ENCODE measurements at regions not wholly inside any gene's neighbourhood (a gene's known extent, or its start where the extent isn't known, plus 50 kb on each side); places are given as distances from the start of the nearest gene placed in this dataset.

- no peak for TF ChIP-seq TEAD4 (IDR thresholded peaks at IDR 0.05)
- TF ChIP-seq TCF12 (IDR thresholded peaks at IDR 0.05; ENCODE audit: low read depth), result no peak
- no peak for TF ChIP-seq RAD21 (IDR thresholded peaks at IDR 0.05; ENCODE audit: low read depth)
- no peak for TF ChIP-seq TAF1 (IDR thresholded peaks at IDR 0.05; ENCODE audit: low read depth)
- no peak for TF ChIP-seq CEBPB (IDR thresholded peaks at IDR 0.05)
- no peak for TF ChIP-seq EGR1 (IDR thresholded peaks at IDR 0.05)
These were observed 176.0 kb downstream of the ACKR3 start for GRCh38 chr2:236745420-236746210.

GRCh38 chr2:236746833-236747232 is 177.2 kb downstream of the ACKR3 start:
- TF ChIP-seq FOXM1 (IDR thresholded peaks at IDR 0.05; ENCODE audit: borderline replicate concordance, low read depth) (no peak), REST (IDR thresholded peaks at IDR 0.05; ENCODE audit: low read depth) (no peak), RAD21 (IDR thresholded peaks at IDR 0.05; ENCODE audit: low read depth) (no peak), TAF1 (IDR thresholded peaks at IDR 0.05; ENCODE audit: low read depth) (no peak)

- TF ChIP-seq CEBPB (IDR thresholded peaks at IDR 0.05) (no peak), CREB1 (IDR thresholded peaks at IDR 0.05; ENCODE audit: low read depth) (no peak)
These were observed 177.8 kb downstream of the ACKR3 start for GRCh38 chr2:236747426-236747825.

GRCh38 chr2:236747925-236748324 is 178.3 kb downstream of the ACKR3 start:
- TF ChIP-seq NFIC (IDR thresholded peaks at IDR 0.05), result no peak
- TF ChIP-seq CEBPB (IDR thresholded peaks at IDR 0.05), result no peak
- no peak for TF ChIP-seq TAF1 (IDR thresholded peaks at IDR 0.05; ENCODE audit: low read depth)
- no peak for TF ChIP-seq USF1 (IDR thresholded peaks at IDR 0.05)
- TF ChIP-seq ZBTB7A (IDR thresholded peaks at IDR 0.05; ENCODE audit: low read depth), result no peak
- TF ChIP-seq REST (IDR thresholded peaks at IDR 0.05; ENCODE audit: low read depth), result no peak
- TF ChIP-seq MAX (IDR thresholded peaks at IDR 0.05), result no peak
- no peak for TF ChIP-seq TEAD4 (IDR thresholded peaks at IDR 0.05)
- TF ChIP-seq EP300 (IDR thresholded peaks at IDR 0.05; ENCODE audit: borderline replicate concordance), result no peak
- TF ChIP-seq YY1 (IDR thresholded peaks at IDR 0.05; ENCODE audit: low read depth), result no peak
- no peak for TF ChIP-seq FOXM1 (IDR thresholded peaks at IDR 0.05; ENCODE audit: borderline replicate concordance, low read depth)
- TF ChIP-seq EGR1 (IDR thresholded peaks at IDR 0.05), result no peak
- TF ChIP-seq TCF12 (IDR thresholded peaks at IDR 0.05; ENCODE audit: low read depth), result no peak

- no peak for TF ChIP-seq MAX (IDR thresholded peaks at IDR 0.05)
- TF ChIP-seq NFIC (IDR thresholded peaks at IDR 0.05), result no peak
- TF ChIP-seq REST (IDR thresholded peaks at IDR 0.05; ENCODE audit: low read depth), result no peak
- TF ChIP-seq FOXM1 (IDR thresholded peaks at IDR 0.05; ENCODE audit: borderline replicate concordance, low read depth), result no peak
- TF ChIP-seq CEBPB (IDR thresholded peaks at IDR 0.05), result no peak
- TF ChIP-seq EP300 (IDR thresholded peaks at IDR 0.05; ENCODE audit: borderline replicate concordance), result no peak
- TF ChIP-seq RAD21 (IDR thresholded peaks at IDR 0.05; ENCODE audit: low read depth), result no peak
- TF ChIP-seq YY1 (IDR thresholded peaks at IDR 0.05; ENCODE audit: low read depth), result no peak
- no peak for TF ChIP-seq TCF12 (IDR thresholded peaks at IDR 0.05; ENCODE audit: low read depth)
- no peak for TF ChIP-seq TEAD4 (IDR thresholded peaks at IDR 0.05)
- TF ChIP-seq USF1 (IDR thresholded peaks at IDR 0.05), result no peak
- TF ChIP-seq ZBTB7A (IDR thresholded peaks at IDR 0.05; ENCODE audit: low read depth), result no peak
- no peak for TF ChIP-seq EGR1 (IDR thresholded peaks at IDR 0.05)
- no peak for TF ChIP-seq CREB1 (IDR thresholded peaks at IDR 0.05; ENCODE audit: low read depth)
These were observed 178.8 kb downstream of the ACKR3 start for GRCh38 chr2:236748385-236748784.

Measured in Ishikawa (cell line).